GM23338 (cell line): ENCODE measurements at regions not wholly inside any gene's neighbourhood (a gene's known extent, or its start where the extent isn't known, plus 50 kb on each side); places are given as distances from the start of the nearest gene placed in this dataset.

ENCODE experiments used
- EZH2phosphoT487 ChIP-seq: fragments of 200-600 bp; sonication (generic); IDR thresholded peaks from one replicate; pipeline ENCODE4 v1.8.1; 2018; ENCODE audit warnings: antibody characterized with exemption; ENCODE audit not compliant: unreplicated experiment
- JUNB ChIP-seq: IDR thresholded peaks from one replicate; pipeline ENCODE4 v1.6.1; 2016; ENCODE audit warnings: antibody characterized with exemption; ENCODE audit not compliant: unreplicated experiment
- NANOG ChIP-seq: IDR thresholded peaks from 2 replicates; pipeline ENCODE4 v1.6.1; 2016; ENCODE audit warnings: antibody characterized with exemption, borderline replicate concordance
- STAT1 ChIP-seq: IDR thresholded peaks from one replicate; pipeline ENCODE4 v1.6.1; 2016; ENCODE audit warnings: antibody characterized with exemption; ENCODE audit not compliant: unreplicated experiment
- ZNF331 ChIP-seq: fragments of 250-450 bp; sonication (Bioruptor Pico); IDR thresholded peaks from 2 replicates; pipeline ENCODE4 v1.5.0; 2020; ENCODE audit warnings: low read depth, mild to moderate bottlenecking, moderate library complexity
- ZNF462 ChIP-seq: fragments of 250-450 bp; sonication (Bioruptor Pico); IDR thresholded peaks from 2 replicates; pipeline ENCODE4 v1.5.0; 2020; ENCODE audit warnings: mild to moderate bottlenecking, moderate library complexity
- TF ChIP-seq, protein P1 (sequence below): IDR thresholded peaks from 2 replicates; pipeline ENCODE4 v1.6.1; 2016; ENCODE audit warnings: antibody characterized with exemption
- TF ChIP-seq, protein P2 (sequence below), 2 experiments: fragments of 200-600 bp in 1 of 2; sonication (generic) in 1 of 2; conservative IDR thresholded peaks; 2 replicates each; pipeline versions ENCODE4 v1.5.1 to v1.6.1; 2016 to 2017; ENCODE audit warnings: antibody characterized with exemption in 2 of 2, low read depth in 2 of 2, mild to moderate bottlenecking in 2 of 2, moderate library complexity in 1 of 2

DNA sequence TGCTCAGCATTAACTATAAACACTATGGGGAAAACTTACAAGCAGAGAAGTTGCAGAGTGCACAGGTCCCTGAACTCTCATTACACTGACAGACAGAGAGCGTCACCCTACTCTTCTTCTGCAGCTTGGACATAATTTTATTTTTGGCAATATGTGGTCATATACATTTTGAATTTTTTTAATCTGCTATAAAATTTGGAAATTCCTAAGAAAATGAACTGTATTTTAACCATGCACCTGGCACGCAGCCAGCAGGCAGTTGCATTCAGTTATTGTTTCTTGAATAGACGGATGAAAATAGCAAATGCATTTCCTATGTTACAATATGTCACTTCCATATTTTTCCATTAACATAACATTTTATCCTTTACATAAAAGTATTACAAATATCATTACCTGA, 100.2 kb downstream of the SLC25A46 start (continued):
- no peak for TF ChIP-seq ZNF462
- no peak for TF ChIP-seq STAT1
- no peak for TF ChIP-seq JUNB
- no peak for TF ChIP-seq EZH2phosphoT487
- TF ChIP-seq, protein P1, sequence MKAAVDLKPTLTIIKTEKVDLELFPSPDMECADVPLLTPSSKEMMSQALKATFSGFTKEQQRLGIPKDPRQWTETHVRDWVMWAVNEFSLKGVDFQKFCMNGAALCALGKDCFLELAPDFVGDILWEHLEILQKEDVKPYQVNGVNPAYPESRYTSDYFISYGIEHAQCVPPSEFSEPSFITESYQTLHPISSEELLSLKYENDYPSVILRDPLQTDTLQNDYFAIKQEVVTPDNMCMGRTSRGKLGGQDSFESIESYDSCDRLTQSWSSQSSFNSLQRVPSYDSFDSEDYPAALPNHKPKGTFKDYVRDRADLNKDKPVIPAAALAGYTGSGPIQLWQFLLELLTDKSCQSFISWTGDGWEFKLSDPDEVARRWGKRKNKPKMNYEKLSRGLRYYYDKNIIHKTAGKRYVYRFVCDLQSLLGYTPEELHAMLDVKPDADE: no peak
- TF ChIP-seq ZNF331 (CRISPR knock-in tag): no peak
- TF ChIP-seq, protein P2, sequence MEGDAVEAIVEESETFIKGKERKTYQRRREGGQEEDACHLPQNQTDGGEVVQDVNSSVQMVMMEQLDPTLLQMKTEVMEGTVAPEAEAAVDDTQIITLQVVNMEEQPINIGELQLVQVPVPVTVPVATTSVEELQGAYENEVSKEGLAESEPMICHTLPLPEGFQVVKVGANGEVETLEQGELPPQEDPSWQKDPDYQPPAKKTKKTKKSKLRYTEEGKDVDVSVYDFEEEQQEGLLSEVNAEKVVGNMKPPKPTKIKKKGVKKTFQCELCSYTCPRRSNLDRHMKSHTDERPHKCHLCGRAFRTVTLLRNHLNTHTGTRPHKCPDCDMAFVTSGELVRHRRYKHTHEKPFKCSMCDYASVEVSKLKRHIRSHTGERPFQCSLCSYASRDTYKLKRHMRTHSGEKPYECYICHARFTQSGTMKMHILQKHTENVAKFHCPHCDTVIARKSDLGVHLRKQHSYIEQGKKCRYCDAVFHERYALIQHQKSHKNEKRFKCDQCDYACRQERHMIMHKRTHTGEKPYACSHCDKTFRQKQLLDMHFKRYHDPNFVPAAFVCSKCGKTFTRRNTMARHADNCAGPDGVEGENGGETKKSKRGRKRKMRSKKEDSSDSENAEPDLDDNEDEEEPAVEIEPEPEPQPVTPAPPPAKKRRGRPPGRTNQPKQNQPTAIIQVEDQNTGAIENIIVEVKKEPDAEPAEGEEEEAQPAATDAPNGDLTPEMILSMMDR (conservative IDR thresholded peaks at IDR 0.05; ENCODE audit: low read depth in 2 of 2): no peak
- no peak for TF ChIP-seq NANOG
